Neural progenitor cell (in vitro differentiated cells): ENCODE measurements at regions not wholly inside any gene's neighbourhood (a gene's known extent, or its start where the extent isn't known, plus 50 kb on each side); places are given as distances from the start of the nearest gene placed in this dataset.

Experiments used
- EZH2 ChIP-seq: fragments of 200-600 bp; sonication (generic); IDR thresholded peaks from 2 replicates; pipeline ENCODE4 v1.6.1; 2017; ENCODE audit warnings: antibody characterized with exemption, mild to moderate bottlenecking, moderate library complexity
- EZH2phosphoT487 ChIP-seq: fragments of 200-600 bp; sonication (generic); IDR thresholded peaks from 2 replicates; pipeline ENCODE4 v1.6.1; 2017; ENCODE audit warnings: antibody characterized with exemption
- TF ChIP-seq, protein P1 (sequence below): fragments of 200-600 bp; sonication (generic); IDR thresholded peaks from 2 replicates; pipeline ENCODE4 v1.5.1; 2017; ENCODE audit warnings: antibody characterized with exemption, mild to moderate bottlenecking

DNA sequence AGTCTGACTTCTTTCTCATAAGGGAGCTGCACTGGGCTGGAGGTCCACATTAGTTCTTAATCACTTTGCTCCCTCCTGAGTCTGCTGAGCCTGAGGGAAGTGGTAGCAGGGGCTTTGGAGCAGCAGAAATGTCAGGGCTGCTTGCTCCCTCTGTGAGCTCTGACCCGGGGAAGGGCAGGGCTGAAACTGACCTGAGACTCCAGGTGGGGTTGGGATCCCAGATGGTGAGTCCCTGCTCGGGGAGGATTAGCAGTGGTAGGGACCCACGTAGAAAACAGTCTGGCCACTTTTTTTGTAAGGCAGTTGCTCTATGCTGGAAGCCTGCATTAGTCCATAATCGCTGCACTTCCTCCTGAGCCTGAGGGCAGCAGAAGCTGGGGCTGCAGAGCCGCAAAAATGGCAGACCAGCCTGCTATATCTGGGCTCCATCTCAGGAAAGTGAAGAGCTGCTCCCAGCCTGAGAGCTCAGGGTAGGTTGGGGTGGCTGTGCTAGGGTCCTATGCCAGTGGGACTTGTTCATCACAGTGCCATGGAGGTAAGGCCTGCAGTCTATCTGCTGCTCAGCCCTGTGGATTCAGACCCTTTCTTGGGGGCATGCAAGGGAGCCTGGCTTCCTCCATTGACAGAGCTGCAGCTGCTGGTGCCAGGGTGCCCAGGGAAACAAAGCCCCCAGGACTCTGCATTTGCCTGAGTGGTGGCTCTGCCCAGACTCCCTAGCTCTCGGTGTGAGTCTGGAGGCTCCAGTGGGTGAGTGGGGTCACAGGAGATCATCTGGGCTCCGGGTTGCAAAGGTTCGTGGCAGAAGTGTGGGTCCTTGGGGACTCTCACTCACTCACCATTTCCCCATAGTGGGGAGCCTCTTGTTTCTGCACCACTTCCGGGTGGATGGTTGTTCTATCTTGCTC lies 854.3 kb downstream of the LUZP2 start:
- TF ChIP-seq, protein P1, sequence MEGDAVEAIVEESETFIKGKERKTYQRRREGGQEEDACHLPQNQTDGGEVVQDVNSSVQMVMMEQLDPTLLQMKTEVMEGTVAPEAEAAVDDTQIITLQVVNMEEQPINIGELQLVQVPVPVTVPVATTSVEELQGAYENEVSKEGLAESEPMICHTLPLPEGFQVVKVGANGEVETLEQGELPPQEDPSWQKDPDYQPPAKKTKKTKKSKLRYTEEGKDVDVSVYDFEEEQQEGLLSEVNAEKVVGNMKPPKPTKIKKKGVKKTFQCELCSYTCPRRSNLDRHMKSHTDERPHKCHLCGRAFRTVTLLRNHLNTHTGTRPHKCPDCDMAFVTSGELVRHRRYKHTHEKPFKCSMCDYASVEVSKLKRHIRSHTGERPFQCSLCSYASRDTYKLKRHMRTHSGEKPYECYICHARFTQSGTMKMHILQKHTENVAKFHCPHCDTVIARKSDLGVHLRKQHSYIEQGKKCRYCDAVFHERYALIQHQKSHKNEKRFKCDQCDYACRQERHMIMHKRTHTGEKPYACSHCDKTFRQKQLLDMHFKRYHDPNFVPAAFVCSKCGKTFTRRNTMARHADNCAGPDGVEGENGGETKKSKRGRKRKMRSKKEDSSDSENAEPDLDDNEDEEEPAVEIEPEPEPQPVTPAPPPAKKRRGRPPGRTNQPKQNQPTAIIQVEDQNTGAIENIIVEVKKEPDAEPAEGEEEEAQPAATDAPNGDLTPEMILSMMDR: no peak
- TF ChIP-seq EZH2 (no peak), EZH2phosphoT487 (no peak)
